Activated B cell treated with CpG ODN at 0.5 μM for 24 hours (primary cell): ENCODE measurements at regions not wholly inside any gene's neighbourhood (a gene's known extent, or its start where the extent isn't known, plus 50 kb on each side); places are given as distances from the start of the nearest gene placed in this dataset.

ENCODE experiments used
- ATAC-seq: fragments of 200-7000 bp; cut with Tn5 transposase; one replicate; pipeline ENCODE4 v1.10.0; 2021; ENCODE audit warnings: low read depth, mild to moderate bottlenecking, moderate library complexity
- CTCF ChIA-PET: fragments of 350-600 bp; sonication (Branson Sonifier 250); formaldehyde crosslinking; loops from one replicate; lab custom pipeline; 2021; ENCODE audit warnings: antibody characterized with exemption; lab: Charles Lee
- POLR2A ChIA-PET: fragments of 350-600 bp; sonication (Branson Sonifier 250); formaldehyde crosslinking; loops from one replicate; lab custom pipeline; 2021; ENCODE audit warnings: antibody characterized with exemption; lab: Charles Lee
- DNase-seq: peaks from one replicate; pipeline ENCODE4 v3.0.0; 2022
- H3K27ac Mint-ChIP-seq: one replicate; pipeline ENCODE4 v1.8.0; 2020; ENCODE audit warnings: mixed read lengths
- H3K27me3 Mint-ChIP-seq: one replicate; pipeline ENCODE4 v1.8.0; 2021; ENCODE audit warnings: mixed read lengths
- H3K36me3 Mint-ChIP-seq: one replicate; pipeline ENCODE4 v1.8.0; 2021; ENCODE audit warnings: low read depth, mixed read lengths
- H3K4me1 Mint-ChIP-seq: one replicate; pipeline ENCODE4 v1.8.0; 2021; ENCODE audit warnings: mixed read lengths
- H3K4me3 Mint-ChIP-seq: one replicate; pipeline ENCODE4 v1.8.0; 2020; ENCODE audit warnings: mild to moderate bottlenecking, mixed read lengths
- H3K9me3 Mint-ChIP-seq: one replicate; pipeline ENCODE4 v1.8.0; 2020; ENCODE audit warnings: mixed read lengths
- CTCF ChIP-seq: fragments of 200-600 bp; IDR thresholded peaks from one replicate; pipeline ENCODE4 v1.8.0; 2022; ENCODE audit warnings: antibody characterized with exemption, mild to moderate bottlenecking
- intact Hi-C: fragments of 100-400 bp; cut with micrococcal nuclease; formaldehyde crosslinking; loops from one replicate; pipeline ENCODE4 v1.15.1; 2024

- intact Hi-C loops = no loop called here
- no peak for DNase-seq
- Mint-ChIP-seq H3K27ac (no peak overlapping the region), H3K36me3 (no peaks in the 10 kb centered on the region), H3K27me3 (no peaks in the 10 kb centered on the region), H3K9me3 (peaks cover 3% of the 10 kb centered on the region), H3K4me3 (no peak overlapping the region), H3K4me1 (no peaks in the 10 kb centered on the region)
- CTCF ChIA-PET = no interaction called here
- POLR2A ChIA-PET = no interaction called here
- ATAC-seq = no peak
- no peak for TF ChIP-seq CTCF
Observed at GRCh38 chr5:15064396-15064795, 192.8 kb upstream of the ANKH start.

DNA sequence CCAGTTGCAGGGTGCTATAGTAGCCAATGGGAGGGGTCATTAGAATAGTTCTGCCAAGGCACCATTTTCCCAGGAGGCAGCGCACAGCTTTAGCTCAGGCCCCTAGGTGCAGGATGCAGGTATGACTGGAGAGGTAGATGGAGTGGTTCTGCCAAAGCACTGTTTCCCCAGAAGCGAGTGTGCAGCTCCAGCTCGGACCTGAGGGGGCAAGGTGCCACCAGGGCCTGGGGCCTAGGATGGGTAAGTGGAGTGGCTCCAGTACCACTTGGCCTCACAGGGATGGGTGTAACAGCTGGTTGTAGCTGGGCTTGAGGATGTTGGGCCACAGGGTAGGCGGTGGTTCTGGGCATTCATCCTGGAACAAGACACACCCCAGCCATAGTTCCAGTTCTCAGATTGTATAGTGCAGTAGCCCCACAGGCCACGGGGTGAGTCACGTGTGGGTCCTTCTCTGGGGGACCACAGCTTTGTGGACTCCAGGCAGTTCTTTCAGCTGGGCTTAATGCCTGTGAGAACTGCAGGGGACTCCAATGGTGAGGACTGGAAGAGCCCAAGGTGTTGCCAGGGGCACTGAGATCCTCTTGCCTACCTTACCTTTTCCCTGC lies 185.5 kb upstream of the ANKH start:
- POLR2A ChIA-PET = no interaction called here
- Mint-ChIP-seq H3K9me3 (no peaks in the 10 kb centered on the region), H3K27ac (no peak overlapping the region), H3K4me1 (no peaks in the 10 kb centered on the region), H3K36me3 (no peaks in the 10 kb centered on the region), H3K4me3 (no peak overlapping the region), H3K27me3 (peaks cover 2% of the 10 kb centered on the region)
- intact Hi-C loops = no loop called here
- ATAC-seq (no peak), DNase-seq (no peak)
- CTCF ChIA-PET = no interaction called here
- no peak for TF ChIP-seq CTCF

GRCh38 chr5:15044521-15044920 lies 172.9 kb upstream of the ANKH start:
- intact Hi-C loops = no loop called here
- ATAC-seq (no peak), DNase-seq (no peak)
- Mint-ChIP-seq H3K9me3 (peaks cover 4% of the 10 kb centered on the region), H3K36me3 (no peaks in the 10 kb centered on the region), H3K4me3 (no peak overlapping the region), H3K27ac (no peak overlapping the region), H3K4me1 (no peaks in the 10 kb centered on the region), H3K27me3 (no peaks in the 10 kb centered on the region)
- POLR2A ChIA-PET = no interaction called here
- TF ChIP-seq CTCF = no peak
- CTCF ChIA-PET = no interaction called here

DNA sequence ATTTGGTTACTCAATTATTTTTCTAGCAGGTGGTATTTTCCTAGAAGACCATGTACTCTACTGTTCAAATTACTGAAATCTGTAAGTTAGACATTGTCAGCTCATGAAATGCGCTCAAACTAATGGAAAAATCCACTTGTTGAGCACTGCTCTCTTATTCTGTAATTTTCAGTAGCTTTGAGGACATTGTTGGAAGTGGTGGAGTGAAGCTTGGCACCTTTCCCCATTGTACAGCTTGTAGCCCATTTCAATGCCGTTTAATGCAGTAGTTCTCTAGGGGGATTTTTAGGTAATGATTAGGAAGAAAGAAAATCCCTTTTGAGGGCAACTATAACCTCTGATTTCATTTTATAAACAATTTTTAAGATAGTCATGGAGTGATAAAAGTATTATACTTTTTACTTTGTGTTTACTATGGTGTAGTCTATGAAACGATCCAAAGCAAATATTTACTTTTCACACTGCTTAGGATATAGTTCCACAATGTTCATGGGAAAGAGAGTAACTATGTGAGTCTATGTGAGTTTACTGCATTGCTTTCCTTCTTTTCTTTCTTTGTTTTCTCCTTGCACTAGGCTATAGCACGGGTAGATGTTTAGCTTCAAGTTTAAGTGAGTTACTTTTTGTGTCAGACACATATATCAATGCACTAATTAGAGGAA lies 165.8 kb upstream of the ANKH start:
- H3K4me3 Mint-ChIP-seq = no peak overlapping the region
- H3K9me3 Mint-ChIP-seq = peaks cover 9% of the 10 kb centered on the region
- DNase-seq (no peak), ATAC-seq (no peak)
- CTCF ChIA-PET = no interaction called here
- intact Hi-C loops = no loop called here
- H3K27me3 Mint-ChIP-seq = peaks cover 4% of the 10 kb centered on the region
- POLR2A ChIA-PET = no interaction called here
- no peak overlapping the region for H3K27ac Mint-ChIP-seq
- no peaks in the 10 kb centered on the region for H3K4me1 Mint-ChIP-seq
- no peak for TF ChIP-seq CTCF
- no peaks in the 10 kb centered on the region for H3K36me3 Mint-ChIP-seq

- no peak overlapping the region for H3K27ac Mint-ChIP-seq
- no peaks in the 10 kb centered on the region for H3K4me1 Mint-ChIP-seq
Observed at GRCh38 chr5:15034379-15034778, 162.8 kb upstream of the ANKH start.

More at GRCh38 chr5:15034379-15034778, 162.8 kb upstream of the ANKH start:
- H3K4me3 Mint-ChIP-seq = no peak overlapping the region
- H3K27me3 Mint-ChIP-seq = peaks cover 8% of the 10 kb centered on the region
- intact Hi-C loops = no loop called here
- ATAC-seq (no peak), DNase-seq (no peak)
- H3K36me3 Mint-ChIP-seq = no peaks in the 10 kb centered on the region
- TF ChIP-seq CTCF = no peak
- ChIA-PET CTCF (no interaction called here), POLR2A (no interaction called here)
- H3K9me3 Mint-ChIP-seq = peaks cover 5% of the 10 kb centered on the region
